H1 (cell line): ENCODE measurements at regions not wholly inside any gene's neighbourhood (a gene's known extent, or its start where the extent isn't known, plus 50 kb on each side); places are given as distances from the start of the nearest gene placed in this dataset.

Source experiments
- HDAC2 ChIP-seq, 2 experiments: fragments of 300-600 bp in 1 of 2; sonication (generic) in 1 of 2; IDR thresholded peaks; 2 replicates each; pipeline ENCODE4 v1.6.1; 2011 to 2012; ENCODE audit warnings: low read depth in 2 of 2, low read length in 2 of 2, mild to moderate bottlenecking in 2 of 2, moderate library complexity in 2 of 2, borderline replicate concordance in 1 of 2, inconsistent platforms in 1 of 2
- KDM4A ChIP-seq: IDR thresholded peaks from one replicate; pipeline ENCODE4 v1.7.1; 2012; ENCODE audit warnings: low read depth, mild to moderate bottlenecking, moderate library complexity, low read length, inconsistent platforms; ENCODE audit not compliant: severe bottlenecking
- POU5F1 ChIP-seq: IDR thresholded peaks from 2 replicates; pipeline ENCODE4 v1.6.1; 2011; ENCODE audit warnings: low read depth, mild to moderate bottlenecking, low read length, moderate library complexity
- SIN3A ChIP-seq, 2 experiments: IDR thresholded peaks in 1 of 2; conservative IDR thresholded peaks in 1 of 2; 2 replicates each; pipeline ENCODE4 v1.6.1; 2011 to 2012; ENCODE audit warnings: low read length in 2 of 2, improper control_type of control experiment in 1 of 2, low read depth in 1 of 2, mild to moderate bottlenecking in 1 of 2
- TBP ChIP-seq: IDR thresholded peaks from 2 replicates; pipeline ENCODE4 v1.6.1; 2011; ENCODE audit warnings: low read depth, low read length, improper control_type of control experiment
- YY1 ChIP-seq: IDR thresholded peaks from 2 replicates; pipeline ENCODE4 v1.6.1; 2011; ENCODE audit warnings: low read depth, mild to moderate bottlenecking, low read length

DNA sequence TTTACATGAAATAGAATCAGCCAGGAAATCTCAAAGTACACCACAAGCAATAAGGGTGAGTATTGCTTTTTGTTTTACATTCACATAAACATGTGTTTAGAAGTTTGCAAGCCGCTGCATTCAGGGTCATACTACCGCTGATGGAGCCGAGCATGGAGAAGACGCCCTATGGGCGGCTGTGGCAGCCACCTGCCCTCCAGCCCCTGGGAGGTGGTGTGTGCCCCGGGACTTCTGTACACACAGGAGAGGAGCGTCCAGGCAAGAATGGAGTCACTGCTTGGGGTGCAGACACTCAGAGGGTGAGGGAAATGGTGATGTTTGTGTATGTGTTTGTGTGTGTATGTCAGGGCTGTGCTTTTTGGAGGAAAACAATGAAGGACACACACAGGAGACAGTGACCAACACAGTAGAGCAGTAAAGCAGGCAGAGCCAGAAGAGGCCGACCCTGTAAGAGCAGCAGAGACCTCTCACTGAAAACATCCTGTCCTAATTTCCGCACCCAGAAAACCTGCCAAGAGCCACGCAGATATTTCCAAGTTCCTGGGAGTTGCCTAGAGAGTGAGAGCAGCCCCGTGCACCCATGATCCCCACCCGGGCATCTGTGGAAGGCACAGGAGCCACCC lies 108.1 kb upstream of the GJB6 start (continued):
- TF ChIP-seq HDAC2 (IDR thresholded peaks at IDR 0.05; ENCODE audit: borderline replicate concordance in 1 of 2, low read depth in 2 of 2, low read length in 2 of 2) (no peak), TBP (no peak), POU5F1 (no peak), YY1 (no peak), KDM4A (no peak), SIN3A (conservative IDR thresholded peaks at IDR 0.05 in 1 of 2, IDR thresholded peaks at IDR 0.05 in 1 of 2; ENCODE audit: low read depth in 1 of 2, low read length in 2 of 2) (no peak)
